ENCODE measurements at regions not wholly inside any gene's neighbourhood (a gene's known extent, or its start where the extent isn't known, plus 50 kb on each side); places are given as distances from the start of the nearest gene placed in this dataset.

GRCh38 chr4:181693517-181693916 lies 549.7 kb upstream of the TENM3 start:
- H3K36me3 Mint-ChIP-seq (ENCODE audit: low read depth, unreplicated experiment) = peaks cover 3% of the 10 kb centered on the region
- H3K27me3 Mint-ChIP-seq (ENCODE audit: low read depth, unreplicated experiment) = no peaks in the 10 kb centered on the region
- TF ChIP-seq CTCF (IDR thresholded peaks at IDR 0.05; ENCODE audit: insufficient read depth, low read depth, low read length) (no peak), EZH2 (IDR thresholded peaks at IDR 0.05; ENCODE audit: insufficient read depth, low read length) (no peak)
- DNase-seq (ENCODE audit: low read depth) = no peak
- Histone ChIP-seq H3K79me2 (ENCODE audit: insufficient read depth, low read length) (no peaks in the 10 kb centered on the region), H4K20me1 (ENCODE audit: insufficient read depth, low read length) (no peaks in the 10 kb centered on the region), H3K4me1 (ENCODE audit: insufficient read depth, low read length) (peaks cover 14% of the 10 kb centered on the region), H3K4me2 (ENCODE audit: low read length) (no peak overlapping the region), H3K4me3 (ENCODE audit: insufficient read depth, low read depth, low read length) (no peak overlapping the region), H3K9me3 (ENCODE audit: insufficient read depth, low read depth, low read length) (no peaks in the 10 kb centered on the region), H3K36me3 (ENCODE audit: insufficient read depth, low read length) (no peaks in the 10 kb centered on the region), H3K27ac (ENCODE audit: low read depth, low read length) (no peak overlapping the region), H3K27me3 (ENCODE audit: insufficient read depth, low read length) (no peaks in the 10 kb centered on the region), H2AFZ (ENCODE audit: low read depth, low read length) (no peak overlapping the region), H3K9ac (ENCODE audit: low read length) (no peak overlapping the region)
- H3K9me3 Mint-ChIP-seq (ENCODE audit: unreplicated experiment) = no peaks in the 10 kb centered on the region
- no peak overlapping the region for H3K4me3 Mint-ChIP-seq (ENCODE audit: unreplicated experiment)
- no peak for FAIRE-seq
- no peak overlapping the region for H3K27ac Mint-ChIP-seq (ENCODE audit: unreplicated experiment)
- H3K4me1 Mint-ChIP-seq (ENCODE audit: low read depth, unreplicated experiment) = peaks cover 9% of the 10 kb centered on the region

GRCh38 chr4:181698221-181698620 lies 545.0 kb upstream of the TENM3 start:
- Histone ChIP-seq H3K79me2 (ENCODE audit: insufficient read depth, low read length) (no peaks in the 10 kb centered on the region), H2AFZ (ENCODE audit: low read depth, low read length) (no peak overlapping the region), H3K4me3 (ENCODE audit: insufficient read depth, low read depth, low read length) (no peak overlapping the region), H3K36me3 (ENCODE audit: insufficient read depth, low read length) (no peaks in the 10 kb centered on the region), H3K9me3 (ENCODE audit: insufficient read depth, low read depth, low read length) (no peaks in the 10 kb centered on the region), H3K4me2 (ENCODE audit: low read length) (no peak overlapping the region), H3K4me1 (ENCODE audit: insufficient read depth, low read length) (no peaks in the 10 kb centered on the region), H3K9ac (ENCODE audit: low read length) (no peak overlapping the region), H3K27me3 (ENCODE audit: insufficient read depth, low read length) (no peaks in the 10 kb centered on the region), H3K27ac (ENCODE audit: low read depth, low read length) (no peak overlapping the region), H4K20me1 (ENCODE audit: insufficient read depth, low read length) (no peaks in the 10 kb centered on the region)
- Mint-ChIP-seq H3K36me3 (ENCODE audit: low read depth, unreplicated experiment) (peaks cover 3% of the 10 kb centered on the region), H3K27me3 (ENCODE audit: low read depth, unreplicated experiment) (no peaks in the 10 kb centered on the region), H3K9me3 (ENCODE audit: unreplicated experiment) (no peaks in the 10 kb centered on the region), H3K27ac (ENCODE audit: unreplicated experiment) (no peak overlapping the region), H3K4me1 (ENCODE audit: low read depth, unreplicated experiment) (no peaks in the 10 kb centered on the region), H3K4me3 (ENCODE audit: unreplicated experiment) (no peak overlapping the region)
- no peak for TF ChIP-seq CTCF (IDR thresholded peaks at IDR 0.05; ENCODE audit: insufficient read depth, low read depth, low read length)
- TF ChIP-seq EZH2 (IDR thresholded peaks at IDR 0.05; ENCODE audit: insufficient read depth, low read length) = no peak
- FAIRE-seq = no peak
- DNase-seq (ENCODE audit: low read depth) = no peak

- Mint-ChIP-seq H3K4me1 (ENCODE audit: low read depth, unreplicated experiment) (no peaks in the 10 kb centered on the region), H3K4me3 (ENCODE audit: unreplicated experiment) (no peak overlapping the region), H3K36me3 (ENCODE audit: low read depth, unreplicated experiment) (peaks cover under 1% of the 10 kb centered on the region), H3K27me3 (ENCODE audit: low read depth, unreplicated experiment) (no peaks in the 10 kb centered on the region), H3K27ac (ENCODE audit: unreplicated experiment) (no peak overlapping the region), H3K9me3 (ENCODE audit: unreplicated experiment) (no peaks in the 10 kb centered on the region)
- no peaks in the 10 kb centered on the region for H3K79me2 ChIP-seq (ENCODE audit: insufficient read depth, low read length)
- H3K4me2 ChIP-seq (ENCODE audit: low read length) = no peak overlapping the region
- H3K4me3 ChIP-seq (ENCODE audit: insufficient read depth, low read depth, low read length) = no peak overlapping the region
- H3K36me3 ChIP-seq (ENCODE audit: insufficient read depth, low read length) = no peaks in the 10 kb centered on the region
- no peak overlapping the region for H3K9ac ChIP-seq (ENCODE audit: low read length)
- DNase-seq (ENCODE audit: low read depth) (no peak), FAIRE-seq (no peak)
- H3K9me3 ChIP-seq (ENCODE audit: insufficient read depth, low read depth, low read length) = no peaks in the 10 kb centered on the region
- TF ChIP-seq CTCF (IDR thresholded peaks at IDR 0.05; ENCODE audit: insufficient read depth, low read depth, low read length) (no peak), EZH2 (IDR thresholded peaks at IDR 0.05; ENCODE audit: insufficient read depth, low read length) (no peak)
- H3K4me1 ChIP-seq (ENCODE audit: insufficient read depth, low read length) = no peaks in the 10 kb centered on the region
- no peak overlapping the region for H3K27ac ChIP-seq (ENCODE audit: low read depth, low read length)
- no peaks in the 10 kb centered on the region for H3K27me3 ChIP-seq (ENCODE audit: insufficient read depth, low read length)
- no peak overlapping the region for H2AFZ ChIP-seq (ENCODE audit: low read depth, low read length)
- no peaks in the 10 kb centered on the region for H4K20me1 ChIP-seq (ENCODE audit: insufficient read depth, low read length)
Observed at GRCh38 chr4:181701214-181701613, 542.0 kb upstream of the TENM3 start.
